Tibial nerve (tissue), 3 donors: ENCODE measurements at regions not wholly inside any gene's neighbourhood (a gene's known extent, or its start where the extent isn't known, plus 50 kb on each side); places are given as distances from the start of the nearest gene placed in this dataset.

Source experiments
- CTCF ChIP-seq, 5 experiments: fragments of 200-600 bp in 3 of 5; fragments of 450-650 bp in 2 of 5; sonication (generic) in 3 of 5; IDR thresholded peaks; one replicate each; pipeline ENCODE4 v1.5.1; 2016 to 2019; ENCODE audit warnings: antibody characterized with exemption in 5 of 5, mild to moderate bottlenecking in 3 of 5, moderate library complexity in 2 of 5
- POLR2A ChIP-seq, 2 donors: fragments of 450-650 bp; IDR thresholded peaks; one replicate each; pipeline ENCODE4 v1.6.1; 2017; ENCODE audit warnings: antibody characterized with exemption in 2 of 2, mild to moderate bottlenecking in 2 of 2, moderate library complexity in 2 of 2

- TF ChIP-seq POLR2A (IDR thresholded peaks at IDR 0.05) (no peak), CTCF (IDR thresholded peaks at IDR 0.05) (no peak)
Measured at GRCh38 chrX:16311671-16312070, 144.4 kb downstream of the MAGEB17 start.
